HG03025 (cell line): ENCODE measurements at regions not wholly inside any gene's neighbourhood (a gene's known extent, or its start where the extent isn't known, plus 50 kb on each side); places are given as distances from the start of the nearest gene placed in this dataset.

Source experiments
- ATAC-seq: cut with Tn5 transposase; IDR thresholded peaks from one replicate; pipeline ENCODE4 v1.9.1; 2021; ENCODE audit warnings: mild to moderate bottlenecking, moderate library complexity; ENCODE audit not compliant: unreplicated experiment, low FRiP score

GRCh38 chr4:187283201-187283955 lies 559.7 kb upstream of the FAT1 start:
- ATAC-seq, result no peak

GRCh38 chr4:187286525-187286924 lies 562.9 kb upstream of the FAT1 start:
- ATAC-seq, result no peak

- no peak for ATAC-seq
Measured at GRCh38 chr4:187289371-187289770, 565.7 kb upstream of the FAT1 start.

GRCh38 chr4:187294861-187295260 lies 571.2 kb upstream of the FAT1 start:
- ATAC-seq, result no peak

- no peak for ATAC-seq
Measured at GRCh38 chr4:187301923-187302322, 578.3 kb upstream of the FAT1 start.

- ATAC-seq, result no peak
Measured at GRCh38 chr4:187302457-187303150, 578.9 kb upstream of the FAT1 start.

- no peak for ATAC-seq
Measured at GRCh38 chr4:187304133-187304532, 580.5 kb upstream of the FAT1 start.

GRCh38 chr4:187307131-187307530 lies 583.5 kb upstream of the FAT1 start:
- ATAC-seq, result no peak

GRCh38 chr4:187309456-187309855 lies 585.8 kb upstream of the FAT1 start:
- no peak for ATAC-seq

- no peak for ATAC-seq
Measured at GRCh38 chr4:187312299-187312698, 588.6 kb upstream of the FAT1 start.

GRCh38 chr4:187317799-187318198 lies 594.1 kb upstream of the FAT1 start:
- no peak for ATAC-seq

- no peak for ATAC-seq
Measured at GRCh38 chr4:187321711-187322110, 598.1 kb upstream of the FAT1 start.

- ATAC-seq, result no peak
Measured at GRCh38 chr4:187332141-187332540, 608.5 kb upstream of the FAT1 start.

GRCh38 chr4:187333151-187333550 lies 609.5 kb upstream of the FAT1 start:
- no peak for ATAC-seq

- ATAC-seq, result no peak
Measured at GRCh38 chr4:187335339-187335738, 611.7 kb upstream of the FAT1 start.

GRCh38 chr4:187354740-187355139 lies 631.1 kb upstream of the FAT1 start:
- no peak for ATAC-seq

- ATAC-seq, result no peak
Measured at GRCh38 chr4:187357045-187357643, 633.5 kb upstream of the FAT1 start.

GRCh38 chr4:187357821-187358220 lies 634.2 kb upstream of the FAT1 start:
- no peak for ATAC-seq

GRCh38 chr4:187362937-187363857 lies 632.4 kb upstream of the ZFP42 start:
- ATAC-seq, result no peak

GRCh38 chr4:187364401-187364800 lies 631.2 kb upstream of the ZFP42 start:
- ATAC-seq, result no peak

GRCh38 chr4:187364851-187365250 lies 630.7 kb upstream of the ZFP42 start:
- no peak for ATAC-seq
